GM12878 (cell line): ENCODE measurements at regions not wholly inside any gene's neighbourhood (a gene's known extent, or its start where the extent isn't known, plus 50 kb on each side); places are given as distances from the start of the nearest gene placed in this dataset.

Experiments
- ATAC-seq: fragments of 200-7000 bp; cut with Tn5 transposase; 3 replicates; pipeline ENCODE4 v1.9.1; 2020; ENCODE audit warnings: mild to moderate bottlenecking, moderate library complexity
- BruUV-seq: library from RNA; stranded (reverse); fragments of 400-500 nt; replicated peaks from 2 replicates; lab custom pipeline; 2021; lab: Mats Ljungman, UMichigan
- CTCF ChIA-PET: fragments of 300-600 bp; sonication (Branson Sonifier 250); formaldehyde crosslinking; extraction: SDS; loops from one replicate; lab custom pipeline; 2021; ENCODE audit warnings: inconsistent platforms; lab: Yijun Ruan, JAX
- POLR2A ChIA-PET: fragments of 350-600 bp; formaldehyde crosslinking; extraction: SDS; loops from one replicate; lab custom pipeline; 2021; ENCODE audit warnings: inconsistent platforms; lab: Charles Lee
- RAD21 ChIA-PET: fragments of 300-600 bp; sonication (Branson Sonifier 250); formaldehyde crosslinking; loops from one replicate; lab custom pipeline; 2023; ENCODE audit warnings: antibody characterized with exemption; ENCODE audit not compliant: unreplicated experiment; lab: Charles Lee
- SMC1A ChIA-PET: fragments of 300-600 bp; sonication (Branson Sonifier 250); formaldehyde crosslinking; loops from one replicate; lab custom pipeline; 2023; ENCODE audit not compliant: unreplicated experiment, uncharacterized antibody; lab: Charles Lee
- DNase-seq: peaks from one replicate; pipeline ENCODE4 v3.0.0-alpha.2; 2011; ENCODE audit warnings: low read depth, low spot score
- FAIRE-seq: peaks from 3 replicates; lab custom pipeline; 2011; peaks lifted over from hg19 to GRCh38; lab: Jason Lieb, UNC
- H2AFZ ChIP-seq: 2 replicates; pipeline ENCODE4 v1.6.0; 2011; ENCODE audit warnings: low read depth, low read length, control low read depth; ENCODE audit not compliant: control insufficient read depth
- H3K27ac ChIP-seq: 2 replicates; pipeline ENCODE4 v1.5.1; 2011; ENCODE audit warnings: control low read depth; ENCODE audit not compliant: control insufficient read depth, insufficient read depth
- H3K27me3 ChIP-seq, 2 experiments: replicated peaks in 1 of 2; 2 replicates each; pipeline versions ENCODE4 v1.6.0 to v1.6.1; 2011; ENCODE audit warnings: low read length in 1 of 2; ENCODE audit not compliant: control insufficient read depth in 2 of 2, insufficient read depth in 2 of 2
- H3K36me3 ChIP-seq, 2 experiments: 2 replicates each; pipeline ENCODE4 v1.5.1; 2011; ENCODE audit warnings: low read length in 1 of 2; ENCODE audit not compliant: control insufficient read depth in 2 of 2, insufficient read depth in 2 of 2
- H3K4me1 ChIP-seq: 2 replicates; pipeline ENCODE4 v1.6.1; 2011; ENCODE audit warnings: mild to moderate bottlenecking, low read length, moderate library complexity, mixed read lengths; ENCODE audit not compliant: control insufficient read depth, insufficient read depth
- H3K4me2 ChIP-seq: 2 replicates; pipeline ENCODE4 v1.6.0; 2011; ENCODE audit warnings: control low read depth; ENCODE audit not compliant: control insufficient read depth, insufficient read depth
- H3K4me3 ChIP-seq: fragments of 200-600 bp; sonication (generic); 2 replicates; pipeline ENCODE4 v1.5.1; 2016
- H3K79me2 ChIP-seq: 2 replicates; pipeline ENCODE4 v1.6.0; 2011; ENCODE audit warnings: low read length; ENCODE audit not compliant: control insufficient read depth, insufficient read depth
- H3K9ac ChIP-seq: 2 replicates; pipeline ENCODE4 v1.8.0; 2011; ENCODE audit warnings: low read length, control low read depth, mixed read lengths; ENCODE audit not compliant: control insufficient read depth, insufficient read depth
- H3K9me3 ChIP-seq: replicated peaks from 3 replicates; pipeline ENCODE4 v1.5.1; 2011; ENCODE audit warnings: mild to moderate bottlenecking, low read length; ENCODE audit not compliant: control insufficient read depth, insufficient read depth
- H4K20me1 ChIP-seq: 2 replicates; pipeline ENCODE4 v1.6.0; 2011; ENCODE audit not compliant: control insufficient read depth, insufficient read depth
- CEBPZ ChIP-seq: fragments of 150-350 bp; IDR thresholded peaks from 2 replicates; pipeline ENCODE4 v1.6.1; 2016; ENCODE audit warnings: low read depth, low read length
- FOXM1 ChIP-seq: IDR thresholded peaks from 2 replicates; pipeline ENCODE4 v1.6.1; 2012; ENCODE audit warnings: low read depth, mild to moderate bottlenecking, inconsistent platforms, low read length, moderate library complexity
- KDM1A ChIP-seq: fragments of 200-600 bp; sonication (generic); IDR thresholded peaks from 2 replicates; pipeline ENCODE4 v1.6.1; 2016; ENCODE audit warnings: borderline replicate concordance
- MEF2A ChIP-seq: IDR thresholded peaks from 2 replicates; pipeline ENCODE4 v1.6.1; 2011; ENCODE audit warnings: low read depth, mild to moderate bottlenecking, low read length, moderate library complexity; ENCODE audit not compliant: insufficient read depth
- MYC ChIP-seq: IDR thresholded peaks from 2 replicates; pipeline ENCODE4 v1.6.1; 2011; ENCODE audit warnings: mild to moderate bottlenecking, low read length, moderate library complexity, inconsistent platforms; ENCODE audit not compliant: insufficient read depth, insufficient replicate concordance, insufficient read length, severe bottlenecking
- TARDBP ChIP-seq: IDR thresholded peaks from 2 replicates; pipeline ENCODE4 v1.6.1; 2016; ENCODE audit warnings: borderline replicate concordance
- USF1 ChIP-seq: IDR thresholded peaks from 2 replicates; pipeline ENCODE4 v1.6.1; 2011; ENCODE audit warnings: borderline replicate concordance, low read depth, mild to moderate bottlenecking, moderate library complexity, mixed read lengths, low read length; ENCODE audit not compliant: insufficient read depth; ENCODE audit errors: extremely low read length
- WGBS: methylation state at CpG from one replicate; pipeline ENCODE4 v1.1.6; 2016; ENCODE audit warnings: low lambda C conversion rate; ENCODE audit not compliant: insufficient replicate concordance, insufficient coverage; ENCODE audit errors: missing lambda C conversion rate; 5-methylcytosine and 5-hydroxymethylcytosine counted together
- in situ Hi-C: fragments of 300-500 bp; cut with MboI; formaldehyde crosslinking; loops from 9 replicates; pipeline ENCODE4 v1.14.3; 2018; ENCODE audit warnings: mixed read lengths
- intact Hi-C: fragments of 100-400 bp; cut with micrococcal nuclease; formaldehyde crosslinking; loops from one replicate; pipeline ENCODE4 v1.14.2; 2022; ENCODE audit not compliant: unreplicated experiment
- TF ChIP-seq, protein P1 (sequence below): fragments of 450-650 bp; IDR thresholded peaks from 2 replicates; pipeline ENCODE4 v1.6.1; 2016; ENCODE audit warnings: mild to moderate bottlenecking

DNA sequence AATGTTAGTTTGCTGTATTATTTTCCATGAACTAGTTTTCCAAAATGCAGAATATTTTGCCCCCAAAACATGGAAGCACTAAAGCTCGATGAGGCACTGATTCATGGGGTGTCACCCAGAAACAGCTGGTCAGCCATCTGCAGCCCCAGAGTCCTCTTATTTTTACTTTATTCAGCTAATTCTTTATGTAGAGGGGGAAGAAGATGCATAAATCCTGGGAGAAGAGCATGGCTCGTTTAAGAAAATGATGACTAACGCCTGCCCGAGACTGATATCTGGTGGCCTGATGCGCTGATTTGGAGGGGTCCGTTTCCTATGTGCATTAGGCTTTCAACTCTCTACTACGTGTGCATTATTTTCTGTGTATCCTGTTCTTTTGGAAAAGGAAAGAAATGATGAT lies 390.3 kb upstream of the MEF2C start:
- no TSS peak for BruUV-seq
- no peak for TF ChIP-seq MEF2A
- TF ChIP-seq KDM1A: no peak
- TF ChIP-seq FOXM1: no peak
- no peak for TF ChIP-seq USF1
- no peak for TF ChIP-seq MYC
- TF ChIP-seq, protein P1, sequence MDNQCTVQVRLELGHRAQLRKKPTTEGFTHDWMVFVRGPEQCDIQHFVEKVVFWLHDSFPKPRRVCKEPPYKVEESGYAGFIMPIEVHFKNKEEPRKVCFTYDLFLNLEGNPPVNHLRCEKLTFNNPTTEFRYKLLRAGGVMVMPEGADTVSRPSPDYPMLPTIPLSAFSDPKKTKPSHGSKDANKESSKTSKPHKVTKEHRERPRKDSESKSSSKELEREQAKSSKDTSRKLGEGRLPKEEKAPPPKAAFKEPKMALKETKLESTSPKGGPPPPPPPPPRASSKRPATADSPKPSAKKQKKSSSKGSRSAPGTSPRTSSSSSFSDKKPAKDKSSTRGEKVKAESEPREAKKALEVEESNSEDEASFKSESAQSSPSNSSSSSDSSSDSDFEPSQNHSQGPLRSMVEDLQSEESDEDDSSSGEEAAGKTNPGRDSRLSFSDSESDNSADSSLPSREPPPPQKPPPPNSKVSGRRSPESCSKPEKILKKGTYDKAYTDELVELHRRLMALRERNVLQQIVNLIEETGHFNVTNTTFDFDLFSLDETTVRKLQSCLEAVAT: no peak
- no peak for TF ChIP-seq CEBPZ
- no peak for TF ChIP-seq TARDBP
- in situ Hi-C loops (loop anchor here (10.0 kb wide), 1 partner anchor 538 kb away; no protein-coding TSS in a partner anchor), intact Hi-C loops (loop anchor here (10.0 kb wide), 1 partner anchor 388 kb away; the partner anchor contains the start of gene MEF2C)
- no peak for DNase-seq
- ATAC-seq: no peak
- Histone ChIP-seq H3K4me2 (no peak overlapping the region), H3K27me3 (no peaks in the 10 kb centered on the region), H3K4me3 (no peak overlapping the region), H3K9ac (no peak overlapping the region), H3K36me3 (no peaks in the 10 kb centered on the region), H3K79me2 (no peaks in the 10 kb centered on the region; the same call in 1 of the 2 replicates), H3K9me3 (no peaks in the 10 kb centered on the region; the same call in 1 of the 3 replicates), H3K27ac (no peak overlapping the region; the same call in 1 of the 2 replicates), H3K4me1 (peaks cover 42% of the 10 kb centered on the region), H4K20me1 (no peaks in the 10 kb centered on the region), H2AFZ (no peak overlapping the region)
- POLR2A ChIA-PET: interaction anchor here (1.2 kb wide), 1 partner anchor 200 kb away, joined by 4 read pairs; no protein-coding TSS in a partner anchor
- SMC1A ChIA-PET: interaction anchor here (0.7 to 4.0 kb wide), 6 partner anchors 9 to 77 kb away, joined by 3 to 55 read pairs (median 6); no protein-coding TSS in a partner anchor
- CTCF ChIA-PET: interaction anchor here (1.9 kb wide), 2 partner anchors 164 to 544 kb away, joined by 8 to 10 read pairs; no protein-coding TSS in a partner anchor
- FAIRE-seq: no peak
- 99% methylated on average over 7 of the region's 7 CpGs for WGBS
- RAD21 ChIA-PET: interaction anchor here (0.7 to 3.9 kb wide), 3 partner anchors 41 to 107 kb away, joined by 3 to 40 read pairs (median 34); no protein-coding TSS in a partner anchor
